ENCODE measurements at regions not wholly inside any gene's neighbourhood (a gene's known extent, or its start where the extent isn't known, plus 50 kb on each side); places are given as distances from the start of the nearest gene placed in this dataset.
A peak's percentile ranks its signal among the peaks of the same experiment; 100 is the strongest.

DNA sequence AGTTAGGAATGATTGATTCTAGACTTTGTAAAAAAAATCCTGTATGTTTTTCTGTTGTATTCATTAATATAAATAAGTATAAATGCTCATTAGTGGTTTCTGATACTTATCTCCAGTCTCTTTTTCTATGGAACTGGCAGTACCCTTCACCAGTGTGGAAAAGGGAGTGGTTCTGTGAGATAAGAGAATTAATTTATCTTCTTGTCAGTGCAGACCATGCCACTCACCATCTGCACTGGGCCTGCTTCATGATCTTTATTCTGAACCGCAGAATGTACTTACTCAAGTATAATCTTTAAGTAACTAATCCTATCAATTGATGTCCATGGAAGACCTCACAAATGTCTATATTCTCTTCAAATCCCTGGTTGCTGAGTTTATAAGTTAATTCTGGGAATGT, 836.1 kb upstream of the CDH8 start:
- H4K20me1 ChIP-seq (ENCODE audit: insufficient read depth, low read length) = no peaks in the 10 kb centered on the region
- H3K4me3 ChIP-seq (ENCODE audit: insufficient read depth, low read length) = no peak overlapping the region
- H3K27me3 ChIP-seq (ENCODE audit: insufficient read depth, low read length) = no peaks in the 10 kb centered on the region
- H3K79me2 ChIP-seq (ENCODE audit: insufficient read depth, low read length) = no peaks in the 10 kb centered on the region
- H2AFZ ChIP-seq (ENCODE audit: low read length) = no peak overlapping the region
- H3K4me1 ChIP-seq (ENCODE audit: insufficient read depth, low read length) = no peaks in the 10 kb centered on the region
- peak; percentile 15 for DNase-seq (ENCODE audit: insufficient read length, low spot score, missing footprints)
- TF ChIP-seq CTCF (IDR thresholded peaks at IDR 0.05; ENCODE audit: extremely low read depth, low read depth, low read length) = no peak
- H3K4me2 ChIP-seq (ENCODE audit: insufficient read depth, low read length) = no peak overlapping the region
- H3K9me3 ChIP-seq (ENCODE audit: low read depth, low read length) = peaks cover 4% of the 10 kb centered on the region
- H3K27ac ChIP-seq (ENCODE audit: low read depth, low read length) = no peak overlapping the region
- H3K36me3 ChIP-seq (ENCODE audit: insufficient read depth, low read length) = no peaks in the 10 kb centered on the region

- Histone ChIP-seq H2AFZ (ENCODE audit: low read length) (no peak overlapping the region), H3K36me3 (ENCODE audit: insufficient read depth, low read length) (no peaks in the 10 kb centered on the region), H3K4me3 (ENCODE audit: insufficient read depth, low read length) (no peak overlapping the region), H3K79me2 (ENCODE audit: insufficient read depth, low read length) (no peaks in the 10 kb centered on the region), H3K4me1 (ENCODE audit: insufficient read depth, low read length) (no peaks in the 10 kb centered on the region), H3K27me3 (ENCODE audit: insufficient read depth, low read length) (no peaks in the 10 kb centered on the region), H4K20me1 (ENCODE audit: insufficient read depth, low read length) (no peaks in the 10 kb centered on the region), H3K27ac (ENCODE audit: low read depth, low read length) (no peak overlapping the region), H3K9me3 (ENCODE audit: low read depth, low read length) (peaks cover 4% of the 10 kb centered on the region), H3K4me2 (ENCODE audit: insufficient read depth, low read length) (no peak overlapping the region)
- DNase-seq (ENCODE audit: insufficient read length, low spot score, missing footprints) = no peak
- TF ChIP-seq CTCF (IDR thresholded peaks at IDR 0.05; ENCODE audit: extremely low read depth, low read depth, low read length) = no peak
Measured at GRCh38 chr16:62870554-62870953, 834.3 kb upstream of the CDH8 start.

DNA sequence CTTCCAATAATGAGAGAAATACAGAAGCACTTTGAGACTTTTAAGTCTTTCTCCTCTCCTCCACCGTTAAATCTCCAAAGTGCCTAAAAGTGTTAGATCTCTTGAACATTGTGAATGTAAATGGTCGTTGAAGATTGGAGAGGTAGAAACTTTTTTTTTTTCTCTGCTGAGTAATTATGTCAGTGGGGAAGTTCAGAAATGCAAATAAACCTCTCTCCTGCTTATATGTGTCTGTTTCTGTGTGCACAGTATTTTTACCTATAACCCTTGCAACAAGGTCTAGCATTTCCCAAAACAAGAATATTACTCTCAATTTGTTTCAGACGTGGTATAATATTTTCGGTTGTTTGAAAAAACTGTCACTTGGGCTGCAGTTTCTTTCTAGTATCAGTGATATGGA, 833.6 kb upstream of the CDH8 start:
- Histone ChIP-seq H3K27me3 (ENCODE audit: insufficient read depth, low read length) (no peaks in the 10 kb centered on the region), H3K4me3 (ENCODE audit: insufficient read depth, low read length) (no peak overlapping the region), H2AFZ (ENCODE audit: low read length) (no peak overlapping the region), H3K4me2 (ENCODE audit: insufficient read depth, low read length) (no peak overlapping the region), H4K20me1 (ENCODE audit: insufficient read depth, low read length) (no peaks in the 10 kb centered on the region), H3K79me2 (ENCODE audit: insufficient read depth, low read length) (no peaks in the 10 kb centered on the region), H3K36me3 (ENCODE audit: insufficient read depth, low read length) (no peaks in the 10 kb centered on the region), H3K9me3 (ENCODE audit: low read depth, low read length) (peaks cover 4% of the 10 kb centered on the region), H3K27ac (ENCODE audit: low read depth, low read length) (no peak overlapping the region), H3K4me1 (ENCODE audit: insufficient read depth, low read length) (no peaks in the 10 kb centered on the region)
- DNase-seq (ENCODE audit: insufficient read length, low spot score, missing footprints) = no peak
- no peak for TF ChIP-seq CTCF (IDR thresholded peaks at IDR 0.05; ENCODE audit: extremely low read depth, low read depth, low read length)

- TF ChIP-seq CTCF (IDR thresholded peaks at IDR 0.05; ENCODE audit: extremely low read depth, low read depth, low read length) = no peak
- DNase-seq (ENCODE audit: insufficient read length, low spot score, missing footprints) = no peak
- Histone ChIP-seq H2AFZ (ENCODE audit: low read length) (no peak overlapping the region), H3K27ac (ENCODE audit: low read depth, low read length) (no peak overlapping the region), H3K79me2 (ENCODE audit: insufficient read depth, low read length) (no peaks in the 10 kb centered on the region), H3K36me3 (ENCODE audit: insufficient read depth, low read length) (no peaks in the 10 kb centered on the region), H4K20me1 (ENCODE audit: insufficient read depth, low read length) (no peaks in the 10 kb centered on the region), H3K4me3 (ENCODE audit: insufficient read depth, low read length) (no peak overlapping the region), H3K4me2 (ENCODE audit: insufficient read depth, low read length) (no peak overlapping the region), H3K9me3 (ENCODE audit: low read depth, low read length) (peaks cover 7% of the 10 kb centered on the region), H3K27me3 (ENCODE audit: insufficient read depth, low read length) (no peaks in the 10 kb centered on the region), H3K4me1 (ENCODE audit: insufficient read depth, low read length) (no peaks in the 10 kb centered on the region)
Measured at GRCh38 chr16:62863139-62863538, 826.9 kb upstream of the CDH8 start.

Measured in osteoblast (primary cell).